ENCODE measurements at regions not wholly inside any gene's neighbourhood (a gene's known extent, or its start where the extent isn't known, plus 50 kb on each side); places are given as distances from the start of the nearest gene placed in this dataset.

DNA sequence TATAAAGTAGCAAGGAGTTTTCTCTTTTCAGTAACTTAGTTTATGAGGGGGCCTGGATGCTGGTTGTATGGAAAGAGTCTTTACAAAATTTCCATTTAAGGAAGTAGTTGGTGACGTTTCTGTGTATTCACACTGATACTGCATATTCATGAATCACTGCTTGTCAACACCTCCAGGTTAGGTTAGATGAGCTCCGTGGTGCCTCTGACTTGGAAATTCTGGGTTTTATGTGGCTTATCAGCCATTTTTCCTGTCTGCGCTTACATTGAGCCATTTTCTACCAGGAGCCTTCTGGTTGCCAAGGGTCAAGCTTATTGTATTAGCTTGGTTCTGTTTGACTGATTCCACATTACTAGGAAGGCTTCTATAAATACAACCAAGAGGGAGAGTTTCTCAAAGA, 128.3 kb downstream of the SLC28A3 start:
- ChIA-PET POLR2A (no interaction called here), CTCF (no interaction called here)
- ATAC-seq (ENCODE audit: low read depth) (no peak), DNase-seq (no peak)
- TF ChIP-seq, protein P1, sequence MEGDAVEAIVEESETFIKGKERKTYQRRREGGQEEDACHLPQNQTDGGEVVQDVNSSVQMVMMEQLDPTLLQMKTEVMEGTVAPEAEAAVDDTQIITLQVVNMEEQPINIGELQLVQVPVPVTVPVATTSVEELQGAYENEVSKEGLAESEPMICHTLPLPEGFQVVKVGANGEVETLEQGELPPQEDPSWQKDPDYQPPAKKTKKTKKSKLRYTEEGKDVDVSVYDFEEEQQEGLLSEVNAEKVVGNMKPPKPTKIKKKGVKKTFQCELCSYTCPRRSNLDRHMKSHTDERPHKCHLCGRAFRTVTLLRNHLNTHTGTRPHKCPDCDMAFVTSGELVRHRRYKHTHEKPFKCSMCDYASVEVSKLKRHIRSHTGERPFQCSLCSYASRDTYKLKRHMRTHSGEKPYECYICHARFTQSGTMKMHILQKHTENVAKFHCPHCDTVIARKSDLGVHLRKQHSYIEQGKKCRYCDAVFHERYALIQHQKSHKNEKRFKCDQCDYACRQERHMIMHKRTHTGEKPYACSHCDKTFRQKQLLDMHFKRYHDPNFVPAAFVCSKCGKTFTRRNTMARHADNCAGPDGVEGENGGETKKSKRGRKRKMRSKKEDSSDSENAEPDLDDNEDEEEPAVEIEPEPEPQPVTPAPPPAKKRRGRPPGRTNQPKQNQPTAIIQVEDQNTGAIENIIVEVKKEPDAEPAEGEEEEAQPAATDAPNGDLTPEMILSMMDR (IDR thresholded peaks at IDR 0.05), result no peak
- no peak overlapping the region for H3K27ac Mint-ChIP-seq
- no peaks in the 10 kb centered on the region for H3K4me1 Mint-ChIP-seq
- H3K9me3 Mint-ChIP-seq, result no peaks in the 10 kb centered on the region
- no peaks in the 10 kb centered on the region for H3K36me3 Mint-ChIP-seq (ENCODE audit: low read depth)
- H3K4me3 Mint-ChIP-seq, result no peak overlapping the region
- intact Hi-C loops (cut with micrococcal nuclease), result no loop called here
- H3K27me3 Mint-ChIP-seq, result no peaks in the 10 kb centered on the region

DNA sequence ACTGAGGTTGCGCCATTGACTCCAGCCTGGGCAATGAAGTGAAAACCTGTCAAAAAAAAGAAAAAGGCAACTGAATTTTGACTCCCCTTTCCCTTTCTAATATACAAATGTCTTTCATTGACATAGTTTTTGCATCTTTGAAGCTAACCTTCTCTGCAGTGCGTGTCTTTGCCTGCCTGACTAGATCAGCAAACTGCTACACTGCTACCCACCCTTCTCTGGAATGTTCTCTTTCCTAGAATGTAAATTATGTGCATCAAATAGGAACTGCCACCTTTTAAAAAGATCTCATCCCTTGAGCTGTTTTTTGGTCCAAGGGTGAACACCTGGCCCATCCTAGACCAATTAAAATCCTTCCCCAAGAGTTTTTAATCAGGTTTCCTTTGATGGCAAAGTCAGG, 127.6 kb downstream of the SLC28A3 start:
- TF ChIP-seq, protein P1 (IDR thresholded peaks at IDR 0.05), result no peak
- H3K9me3 Mint-ChIP-seq, result no peaks in the 10 kb centered on the region
- no peaks in the 10 kb centered on the region for H3K27me3 Mint-ChIP-seq
- DNase-seq, result no peak
- H3K4me1 Mint-ChIP-seq, result no peaks in the 10 kb centered on the region
- no peak overlapping the region for H3K4me3 Mint-ChIP-seq
- H3K36me3 Mint-ChIP-seq (ENCODE audit: low read depth), result no peaks in the 10 kb centered on the region
- no peak for ATAC-seq (ENCODE audit: low read depth)
- H3K27ac Mint-ChIP-seq, result no peak overlapping the region
- POLR2A ChIA-PET, result no interaction called here
- CTCF ChIA-PET, result no interaction called here
- intact Hi-C loops (cut with micrococcal nuclease), result no loop called here

DNA sequence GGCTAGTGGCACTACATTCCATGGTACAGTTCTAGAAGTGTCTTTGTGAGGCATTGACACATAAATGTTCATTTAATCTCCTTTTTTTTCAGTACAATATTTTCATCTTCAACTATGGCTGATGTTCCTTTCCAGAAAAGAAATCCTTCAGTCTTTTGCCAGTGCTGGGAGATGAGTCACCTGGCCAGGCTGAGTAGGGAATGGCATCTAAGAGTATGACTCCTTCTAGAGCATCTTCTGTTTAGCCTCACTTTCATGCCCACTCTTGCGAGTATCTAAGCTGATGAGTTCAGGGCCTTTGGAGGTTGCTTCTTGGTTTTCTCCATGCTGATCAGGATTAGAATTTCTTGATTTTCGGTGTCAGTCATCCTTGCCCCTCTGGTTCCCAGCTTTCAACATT, 124.4 kb downstream of the SLC28A3 start:
- POLR2A ChIA-PET, result no interaction called here
- H3K4me3 Mint-ChIP-seq, result no peak overlapping the region
- no peaks in the 10 kb centered on the region for H3K4me1 Mint-ChIP-seq
- no peaks in the 10 kb centered on the region for H3K36me3 Mint-ChIP-seq (ENCODE audit: low read depth)
- peaks cover 3% of the 10 kb centered on the region for H3K27me3 Mint-ChIP-seq
- DNase-seq (no peak), ATAC-seq (ENCODE audit: low read depth) (no peak)
- H3K27ac Mint-ChIP-seq, result no peak overlapping the region
- no peaks in the 10 kb centered on the region for H3K9me3 Mint-ChIP-seq
- intact Hi-C loops (cut with micrococcal nuclease), result no loop called here
- CTCF ChIA-PET, result no interaction called here
- TF ChIP-seq, protein P1 (IDR thresholded peaks at IDR 0.05), result no peak

GRCh38 chr9:84218322-84218721, 122.2 kb downstream of the SLC28A3 start:
- no peak for ATAC-seq (ENCODE audit: low read depth)
- DNase-seq, result no peak
- Mint-ChIP-seq H3K4me1 (no peaks in the 10 kb centered on the region), H3K4me3 (no peak overlapping the region), H3K27me3 (peaks cover 14% of the 10 kb centered on the region), H3K27ac (no peak overlapping the region), H3K9me3 (peaks cover 11% of the 10 kb centered on the region), H3K36me3 (ENCODE audit: low read depth) (no peaks in the 10 kb centered on the region)
- TF ChIP-seq, protein P1 (IDR thresholded peaks at IDR 0.05), result no peak
- ChIA-PET POLR2A (no interaction called here), CTCF (no interaction called here)
- intact Hi-C loops (cut with micrococcal nuclease), result no loop called here

DNA sequence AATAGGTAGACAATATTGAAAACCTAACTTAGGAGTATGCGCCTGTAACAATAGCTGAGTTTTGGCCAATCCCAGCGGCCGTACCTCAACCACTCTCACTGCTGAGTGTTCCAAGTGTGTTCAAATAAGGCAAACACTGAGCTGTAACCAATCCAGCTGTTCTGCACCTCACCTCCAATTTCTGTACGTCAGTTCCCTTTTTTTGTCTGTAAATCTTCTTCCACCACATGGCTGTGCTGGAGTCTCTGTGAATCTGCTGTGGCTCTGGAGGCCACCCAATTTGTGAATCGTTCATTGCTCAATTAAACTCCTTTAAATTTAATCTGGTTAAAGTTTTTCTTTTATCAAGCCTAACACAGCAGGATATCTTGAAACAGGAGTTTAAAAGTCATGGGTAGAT, 116.3 kb downstream of the SLC28A3 start:
- TF ChIP-seq, protein P1 (IDR thresholded peaks at IDR 0.05), result no peak
- H3K4me1 Mint-ChIP-seq, result no peaks in the 10 kb centered on the region
- H3K27ac Mint-ChIP-seq, result no peak overlapping the region
- DNase-seq, result no peak
- no peak for ATAC-seq (ENCODE audit: low read depth)
- H3K27me3 Mint-ChIP-seq, result peaks cover 18% of the 10 kb centered on the region
- no peaks in the 10 kb centered on the region for H3K36me3 Mint-ChIP-seq (ENCODE audit: low read depth)
- CTCF ChIA-PET, result no interaction called here
- intact Hi-C loops (cut with micrococcal nuclease), result no loop called here
- H3K4me3 Mint-ChIP-seq, result no peak overlapping the region
- peaks cover 11% of the 10 kb centered on the region for H3K9me3 Mint-ChIP-seq
- POLR2A ChIA-PET, result no interaction called here

Data from activated B cell treated with CpG ODN at 0.5 μM for 24 hours (primary cell).